ENCODE measurements at regions not wholly inside any gene's neighbourhood (a gene's known extent, or its start where the extent isn't known, plus 50 kb on each side); places are given as distances from the start of the nearest gene placed in this dataset.

DNA sequence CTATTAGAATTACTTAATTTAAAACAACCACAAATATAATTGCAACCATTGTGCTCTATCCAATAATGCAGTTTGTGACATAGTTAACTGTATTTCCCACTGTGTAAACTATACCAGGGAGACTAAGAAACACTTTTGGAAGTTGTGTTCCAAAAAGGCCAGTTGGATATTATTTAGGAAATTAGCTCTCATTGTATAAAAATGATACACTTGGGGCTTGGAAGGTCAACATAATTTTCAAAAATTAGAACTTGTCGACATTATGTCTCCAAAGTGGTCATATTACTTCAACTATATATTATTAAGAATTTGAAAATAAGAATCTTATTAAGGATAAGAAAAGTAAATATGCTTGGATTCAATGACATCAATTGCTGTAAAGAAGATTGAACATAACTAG lies 876.6 kb downstream of the MRPL39 start:
- Histone ChIP-seq H2BK20ac (ENCODE audit: low read depth, low read length) (no peak overlapping the region), H3K4ac (ENCODE audit: low read depth, low read length) (no peak overlapping the region), H3K9ac (ENCODE audit: low read depth, low read length) (no peak overlapping the region), H2BK120ac (ENCODE audit: low read depth, low read length) (no peak overlapping the region), H2BK15ac (ENCODE audit: low read depth, low read length) (no peak overlapping the region), H3K27me3 (ENCODE audit: control insufficient read depth, insufficient read depth, low read length) (no peaks in the 10 kb centered on the region), H4K91ac (ENCODE audit: insufficient read depth, low read depth, low read length) (no peak overlapping the region), H3K4me3 (ENCODE audit: insufficient read depth, low read depth, low read length) (no peak overlapping the region), H2AK9ac (replicated peaks; ENCODE audit: low read depth, low read length, poor library complexity) (no peak overlapping the region), H3K14ac (replicated peaks; ENCODE audit: low read depth, low read length) (no peak overlapping the region), H3K23ac (ENCODE audit: low read depth, low read length) (no peak overlapping the region), H3K18ac (ENCODE audit: low read depth, low read length) (no peak overlapping the region), H4K8ac (ENCODE audit: low read depth in 2 of 2, low read length in 2 of 2) (no peak overlapping the region), H2AFZ (replicated peaks; ENCODE audit: low read length, poor library complexity) (no peak overlapping the region), H3K4me2 (ENCODE audit: low read depth, low read length) (no peak overlapping the region), H3K56ac (ENCODE audit: extremely low read depth, insufficient read depth, low read length) (no peak overlapping the region), H3K9me3 (ENCODE audit: control insufficient read depth, insufficient read depth, low read length) (peaks cover 2% of the 10 kb centered on the region; the same call in 1 of the 2 replicates), H3K27ac (ENCODE audit: insufficient read depth, low read length) (no peak overlapping the region), H4K20me1 (ENCODE audit: insufficient read depth, low read length) (no peaks in the 10 kb centered on the region), H3K36me3 (ENCODE audit: control insufficient read depth, insufficient read depth, low read length) (no peaks in the 10 kb centered on the region), H2AK5ac (ENCODE audit: low read depth, low read length) (no peak overlapping the region), H3K4me1 (ENCODE audit: control insufficient read depth, insufficient read depth, low read length) (no peaks in the 10 kb centered on the region), H3K79me1 (ENCODE audit: low read depth in 1 of 2, low read length in 2 of 2) (no peaks in the 10 kb centered on the region), H2BK5ac (ENCODE audit: low read depth, low read length, poor library complexity, severe bottlenecking) (no peak overlapping the region), H3K9me1 (ENCODE audit: insufficient read depth, low read length) (no peaks in the 10 kb centered on the region), H4K5ac (ENCODE audit: low read depth, low read length) (no peak overlapping the region)
- in situ Hi-C loops (cut with MboI; ENCODE audit: low sequenced_read_pairs) (no loop called here), dilution Hi-C loops (cut with HindIII; ENCODE audit: low sequenced_read_pairs, unreplicated experiment) (no loop called here), intact Hi-C loops (cut with micrococcal nuclease) (no loop called here)
- ATAC-seq (ENCODE audit: low read depth) = no peak
- TF ChIP-seq MXI1 (IDR thresholded peaks at IDR 0.05; ENCODE audit: borderline replicate concordance, low read depth, low read length) (no peak), POLR2A (IDR thresholded peaks at IDR 0.05; ENCODE audit: low read depth, low read length) (no peak), BHLHE40 (IDR thresholded peaks at IDR 0.05; ENCODE audit: low read depth, low read length) (no peak), FOS (IDR thresholded peaks at IDR 0.05; ENCODE audit: low read depth, low read length) (no peak), RAD21 (IDR thresholded peaks at IDR 0.05; ENCODE audit: low read length) (no peak), SMC3 (IDR thresholded peaks at IDR 0.05; ENCODE audit: low read depth, low read length) (no peak), NFE2L2 (IDR thresholded peaks at IDR 0.05; ENCODE audit: low read depth, low read length) (no peak), CEBPB (IDR thresholded peaks at IDR 0.05; ENCODE audit: low read depth, low read length) (no peak), CHD1 (IDR thresholded peaks at IDR 0.05; ENCODE audit: low read depth, low read length) (no peak), CTCF (conservative IDR thresholded peaks at IDR 0.05; ENCODE audit: low read depth, low read length) (no peak), MAZ (IDR thresholded peaks at IDR 0.05; ENCODE audit: borderline replicate concordance, low read depth, low read length) (no peak), ELK1 (IDR thresholded peaks at IDR 0.05; ENCODE audit: borderline replicate concordance, low read depth, low read length) (no peak)
- TF ChIP-seq, protein P1, sequence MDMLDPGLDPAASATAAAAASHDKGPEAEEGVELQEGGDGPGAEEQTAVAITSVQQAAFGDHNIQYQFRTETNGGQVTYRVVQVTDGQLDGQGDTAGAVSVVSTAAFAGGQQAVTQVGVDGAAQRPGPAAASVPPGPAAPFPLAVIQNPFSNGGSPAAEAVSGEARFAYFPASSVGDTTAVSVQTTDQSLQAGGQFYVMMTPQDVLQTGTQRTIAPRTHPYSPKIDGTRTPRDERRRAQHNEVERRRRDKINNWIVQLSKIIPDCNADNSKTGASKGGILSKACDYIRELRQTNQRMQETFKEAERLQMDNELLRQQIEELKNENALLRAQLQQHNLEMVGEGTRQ (IDR thresholded peaks at IDR 0.05; ENCODE audit: low read depth, low read length) = no peak
- WGBS, 2 experiments (ENCODE audit: extremely low coverage in 2 of 2, insufficient read length in 1 of 2) = no CpG with 5 or more reads among the region's 1 CpG
- ChIA-PET POLR2A (ENCODE audit: unreplicated experiment) (interaction anchor here (0.6 kb wide), 1 partner anchor 72 kb away, joined by 4 read pairs; no protein-coding TSS in a partner anchor), CTCF (interaction anchor here (1.0 kb wide), 1 partner anchor 86 kb away, joined by 3 read pairs; no protein-coding TSS in a partner anchor)
- DNase-seq = no peak
- BruUV-seq (replicated peaks) = no TSS peak

Data from IMR-90 (cell line).